ENCODE measurements at regions not wholly inside any gene's neighbourhood (a gene's known extent, or its start where the extent isn't known, plus 50 kb on each side); places are given as distances from the start of the nearest gene placed in this dataset.

- TF ChIP-seq POLR2AphosphoS5 (IDR thresholded peaks at IDR 0.05): no peak
- no peak for TF ChIP-seq CTCF (IDR thresholded peaks at IDR 0.05)
These were observed 354.9 kb upstream of the SPRY2 start for GRCh38 chr13:80695841-80696240.
